Mammary epithelial cell (primary cell): ENCODE measurements at regions not wholly inside any gene's neighbourhood (a gene's known extent, or its start where the extent isn't known, plus 50 kb on each side); places are given as distances from the start of the nearest gene placed in this dataset.

ENCODE experiments used
- EZH2 ChIP-seq: IDR thresholded peaks from 2 replicates; pipeline ENCODE4 v1.6.1; 2012; ENCODE audit warnings: low read length, inconsistent platforms, borderline replicate concordance
- TF ChIP-seq, protein P1 (sequence below), 2 donors: IDR thresholded peaks in 1 of 2; conservative IDR thresholded peaks in 1 of 2; 2 replicates each; pipeline ENCODE4 v1.5.1; 2011 to 2012; ENCODE audit warnings: inconsistent platforms in 2 of 2, low read length in 2 of 2, mild to moderate bottlenecking in 2 of 2, control low read depth in 1 of 2, low read depth in 1 of 2; ENCODE audit not compliant: insufficient read depth in 1 of 2; ENCODE audit errors: extremely low read depth in 1 of 2

DNA sequence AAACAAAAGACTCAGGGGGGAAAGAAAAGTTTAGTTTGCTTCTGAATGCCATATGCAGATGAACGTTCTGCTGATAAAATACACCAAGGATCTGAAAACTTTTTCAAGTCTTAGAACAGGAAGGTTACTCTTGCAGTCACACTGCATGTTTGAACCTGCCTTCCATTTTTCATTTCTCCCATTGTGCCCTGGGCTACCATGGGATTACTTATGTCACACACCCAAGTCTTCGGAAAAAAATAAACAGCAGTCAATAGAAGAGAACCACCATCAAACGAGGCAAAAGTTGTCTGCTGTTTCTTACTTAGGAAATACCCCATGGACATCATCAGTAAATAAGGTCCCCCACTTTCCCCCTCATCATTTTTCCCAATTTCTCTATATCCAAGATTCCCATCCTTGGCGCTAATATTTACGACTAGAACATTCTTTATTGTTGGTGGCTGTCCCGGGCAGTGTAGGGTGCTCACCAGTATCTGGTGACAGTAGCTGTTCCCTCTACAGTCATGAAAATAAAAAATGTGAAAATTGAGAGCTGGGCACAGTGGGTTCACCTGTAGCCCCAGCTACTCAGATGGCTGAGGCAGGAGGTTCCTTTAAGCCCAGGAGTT, 202.5 kb downstream of the BCAS1 start:
- TF ChIP-seq, protein P1, sequence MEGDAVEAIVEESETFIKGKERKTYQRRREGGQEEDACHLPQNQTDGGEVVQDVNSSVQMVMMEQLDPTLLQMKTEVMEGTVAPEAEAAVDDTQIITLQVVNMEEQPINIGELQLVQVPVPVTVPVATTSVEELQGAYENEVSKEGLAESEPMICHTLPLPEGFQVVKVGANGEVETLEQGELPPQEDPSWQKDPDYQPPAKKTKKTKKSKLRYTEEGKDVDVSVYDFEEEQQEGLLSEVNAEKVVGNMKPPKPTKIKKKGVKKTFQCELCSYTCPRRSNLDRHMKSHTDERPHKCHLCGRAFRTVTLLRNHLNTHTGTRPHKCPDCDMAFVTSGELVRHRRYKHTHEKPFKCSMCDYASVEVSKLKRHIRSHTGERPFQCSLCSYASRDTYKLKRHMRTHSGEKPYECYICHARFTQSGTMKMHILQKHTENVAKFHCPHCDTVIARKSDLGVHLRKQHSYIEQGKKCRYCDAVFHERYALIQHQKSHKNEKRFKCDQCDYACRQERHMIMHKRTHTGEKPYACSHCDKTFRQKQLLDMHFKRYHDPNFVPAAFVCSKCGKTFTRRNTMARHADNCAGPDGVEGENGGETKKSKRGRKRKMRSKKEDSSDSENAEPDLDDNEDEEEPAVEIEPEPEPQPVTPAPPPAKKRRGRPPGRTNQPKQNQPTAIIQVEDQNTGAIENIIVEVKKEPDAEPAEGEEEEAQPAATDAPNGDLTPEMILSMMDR (conservative IDR thresholded peaks at IDR 0.05 in 1 of 2, IDR thresholded peaks at IDR 0.05 in 1 of 2; ENCODE audit: extremely low read depth in 1 of 2, insufficient read depth in 1 of 2, low read depth in 1 of 2, low read length in 2 of 2), result no peak
- no peak for TF ChIP-seq EZH2
